Endodermal cell (in vitro differentiated cells): ENCODE measurements at regions not wholly inside any gene's neighbourhood (a gene's known extent, or its start where the extent isn't known, plus 50 kb on each side); places are given as distances from the start of the nearest gene placed in this dataset.

Source experiments
- DNase-seq: peaks from one replicate; pipeline ENCODE4 v3.0.0-alpha.2; 2017
- H3K27ac ChIP-seq: 2 replicates; pipeline ENCODE4 v1.5.1; 2013; ENCODE audit warnings: mild to moderate bottlenecking, low read depth, low read length, moderate library complexity
- H3K27me3 ChIP-seq: 2 replicates; pipeline ENCODE4 v1.6.1; 2013; ENCODE audit warnings: mild to moderate bottlenecking, low read length, moderate library complexity; ENCODE audit not compliant: insufficient read depth, control insufficient read depth, poor library complexity, severe bottlenecking
- H3K36me3 ChIP-seq: 2 replicates; pipeline ENCODE4 v1.7.0; 2013; ENCODE audit warnings: mild to moderate bottlenecking, low read length, moderate library complexity; ENCODE audit not compliant: control insufficient read depth, insufficient read depth
- H3K4me1 ChIP-seq: one replicate; pipeline ENCODE4 v1.7.0; 2013; ENCODE audit warnings: low read length; ENCODE audit not compliant: control insufficient read depth, insufficient read depth
- H3K4me3 ChIP-seq: 2 replicates; pipeline ENCODE4 v1.5.1; 2013; ENCODE audit warnings: mild to moderate bottlenecking, low read length, moderate library complexity
- H3K9ac ChIP-seq: 2 replicates; pipeline ENCODE4 v1.6.1; 2013; ENCODE audit warnings: mild to moderate bottlenecking, low read length, moderate library complexity; ENCODE audit not compliant: poor library complexity, severe bottlenecking; ENCODE audit errors: extremely low read depth
- H3K9me3 ChIP-seq: 2 replicates; pipeline ENCODE4 v1.6.1; 2013; ENCODE audit warnings: mild to moderate bottlenecking, low read length, moderate library complexity; ENCODE audit not compliant: control insufficient read depth
- H3K27ac Mint-ChIP-seq: 2 replicates; pipeline ENCODE4 v1.8.0; 2020; ENCODE audit warnings: mixed read lengths
- H3K27me3 Mint-ChIP-seq: 2 replicates; pipeline ENCODE4 v1.8.0; 2021; ENCODE audit warnings: mild to moderate bottlenecking, mixed read lengths; ENCODE audit not compliant: insufficient read depth
- H3K36me3 Mint-ChIP-seq: 2 replicates; pipeline ENCODE4 v1.8.0; 2020; ENCODE audit warnings: low read depth, mixed read lengths
- H3K4me1 Mint-ChIP-seq: 2 replicates; pipeline ENCODE4 v1.8.0; 2020; ENCODE audit warnings: mixed read lengths
- H3K4me3 Mint-ChIP-seq: 2 replicates; pipeline ENCODE4 v1.8.0; 2020; ENCODE audit warnings: mild to moderate bottlenecking, moderate library complexity, mixed read lengths
- H3K9me3 Mint-ChIP-seq: 2 replicates; pipeline ENCODE4 v1.8.0; 2020; ENCODE audit warnings: mild to moderate bottlenecking, mixed read lengths
- WGBS, 2 experiments: methylation state at CpG; one replicate each; pipeline versions ENCODE4 v1.1.5 to v1.1.7; 2013; ENCODE audit warnings: missing lambda C conversion rate in 2 of 2, mixed read lengths in 1 of 2; ENCODE audit not compliant: insufficient coverage in 1 of 2, insufficient read length in 1 of 2; 5-methylcytosine and 5-hydroxymethylcytosine counted together
- TF ChIP-seq, protein P1 (sequence below): fragments of 200-600 bp; sonication (generic); conservative IDR thresholded peaks from 2 replicates; pipeline ENCODE4 v1.5.0; 2021; ENCODE audit warnings: antibody characterized with exemption, mild to moderate bottlenecking

- H3K4me3 ChIP-seq = no peak overlapping the region
- H3K4me3 Mint-ChIP-seq = no peak overlapping the region
- no peaks in the 10 kb centered on the region for H3K27me3 ChIP-seq
- no peaks in the 10 kb centered on the region for H3K27me3 Mint-ChIP-seq
- H3K9me3 ChIP-seq = peaks cover 5% of the 10 kb centered on the region
- H3K27ac ChIP-seq = no peak overlapping the region
- DNase-seq = no peak
- WGBS, 2 experiments = 84 to 92% methylated on average over 2 to 10 of the region's 10 CpGs
- H3K4me1 ChIP-seq = peaks cover 4% of the 10 kb centered on the region
- H3K9ac ChIP-seq = no peak overlapping the region
- peaks cover 16% of the 10 kb centered on the region for H3K4me1 Mint-ChIP-seq
- H3K36me3 Mint-ChIP-seq = no peaks in the 10 kb centered on the region
- no peaks in the 10 kb centered on the region for H3K36me3 ChIP-seq
- H3K9me3 Mint-ChIP-seq = no peaks in the 10 kb centered on the region
- H3K27ac Mint-ChIP-seq = no peak overlapping the region
- TF ChIP-seq, protein P1, sequence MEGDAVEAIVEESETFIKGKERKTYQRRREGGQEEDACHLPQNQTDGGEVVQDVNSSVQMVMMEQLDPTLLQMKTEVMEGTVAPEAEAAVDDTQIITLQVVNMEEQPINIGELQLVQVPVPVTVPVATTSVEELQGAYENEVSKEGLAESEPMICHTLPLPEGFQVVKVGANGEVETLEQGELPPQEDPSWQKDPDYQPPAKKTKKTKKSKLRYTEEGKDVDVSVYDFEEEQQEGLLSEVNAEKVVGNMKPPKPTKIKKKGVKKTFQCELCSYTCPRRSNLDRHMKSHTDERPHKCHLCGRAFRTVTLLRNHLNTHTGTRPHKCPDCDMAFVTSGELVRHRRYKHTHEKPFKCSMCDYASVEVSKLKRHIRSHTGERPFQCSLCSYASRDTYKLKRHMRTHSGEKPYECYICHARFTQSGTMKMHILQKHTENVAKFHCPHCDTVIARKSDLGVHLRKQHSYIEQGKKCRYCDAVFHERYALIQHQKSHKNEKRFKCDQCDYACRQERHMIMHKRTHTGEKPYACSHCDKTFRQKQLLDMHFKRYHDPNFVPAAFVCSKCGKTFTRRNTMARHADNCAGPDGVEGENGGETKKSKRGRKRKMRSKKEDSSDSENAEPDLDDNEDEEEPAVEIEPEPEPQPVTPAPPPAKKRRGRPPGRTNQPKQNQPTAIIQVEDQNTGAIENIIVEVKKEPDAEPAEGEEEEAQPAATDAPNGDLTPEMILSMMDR = no peak
These were observed 206.0 kb upstream of the PREP start for GRCh38 chr6:105608711-105609374.

DNA sequence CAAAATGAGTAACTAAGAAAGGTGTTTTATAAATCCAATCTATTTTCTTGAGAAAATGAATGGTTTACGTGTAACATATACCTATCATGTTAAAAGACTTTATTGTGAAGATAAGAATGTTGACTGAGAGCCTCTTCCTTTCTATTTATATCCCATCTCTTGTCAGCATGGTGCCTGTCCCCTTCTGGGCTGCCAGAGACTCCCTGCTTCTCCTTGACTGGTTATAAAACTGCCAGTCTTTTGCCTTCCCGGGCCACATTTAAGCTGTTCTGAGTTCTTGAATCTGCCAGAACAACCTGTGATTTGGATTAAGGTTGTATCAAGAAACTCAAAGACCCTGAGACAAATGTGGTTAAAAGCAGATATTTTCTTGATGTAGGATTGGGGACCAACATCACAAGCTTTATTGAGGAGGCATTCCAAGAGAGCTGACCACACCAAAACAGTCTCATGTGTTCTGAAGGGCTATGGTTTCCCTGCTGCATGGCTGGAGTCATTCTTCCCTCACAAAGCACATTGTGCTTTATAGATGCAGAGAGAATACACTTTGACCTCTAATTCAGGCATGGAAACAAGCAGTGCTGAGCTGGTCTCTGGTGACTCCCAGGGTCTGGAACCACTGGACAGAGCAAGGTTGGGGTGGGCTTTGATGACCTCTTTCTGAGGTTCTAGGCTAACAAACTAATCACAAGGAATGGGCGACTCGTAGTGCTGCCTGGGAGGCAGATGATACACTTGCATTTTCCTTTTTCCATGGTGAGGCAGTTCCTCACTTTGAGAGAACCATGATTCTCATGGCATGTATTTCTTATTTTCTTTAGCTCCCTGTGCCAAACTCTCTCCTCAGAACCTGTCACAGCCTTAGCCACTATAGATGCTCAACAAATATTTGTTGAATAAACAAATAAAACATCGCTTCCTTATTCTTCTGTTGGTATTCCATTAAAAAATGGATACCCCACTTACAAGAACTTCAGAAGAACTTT lies 205.0 kb upstream of the PREP start:
- peaks cover 5% of the 10 kb centered on the region for H3K9me3 ChIP-seq
- no peak for DNase-seq
- H3K36me3 Mint-ChIP-seq = no peaks in the 10 kb centered on the region
- H3K36me3 ChIP-seq = no peaks in the 10 kb centered on the region
- no peaks in the 10 kb centered on the region for H3K9me3 Mint-ChIP-seq
- H3K9ac ChIP-seq = no peak overlapping the region
- TF ChIP-seq, protein P1 = no peak
- H3K4me3 Mint-ChIP-seq = no peak overlapping the region
- H3K27ac ChIP-seq = no peak overlapping the region
- H3K27me3 Mint-ChIP-seq = no peaks in the 10 kb centered on the region
- peaks cover 4% of the 10 kb centered on the region for H3K4me1 ChIP-seq
- H3K27me3 ChIP-seq = no peaks in the 10 kb centered on the region
- peaks cover 16% of the 10 kb centered on the region for H3K4me1 Mint-ChIP-seq
- WGBS, 2 experiments = 88 to 90% methylated on average over 3 to 4 of the region's 5 CpGs
- no peak overlapping the region for H3K4me3 ChIP-seq
- no peak overlapping the region for H3K27ac Mint-ChIP-seq

- Mint-ChIP-seq H3K9me3 (no peaks in the 10 kb centered on the region), H3K4me3 (no peak overlapping the region), H3K4me1 (peaks cover 16% of the 10 kb centered on the region), H3K36me3 (no peaks in the 10 kb centered on the region), H3K27ac (no peak overlapping the region), H3K27me3 (no peaks in the 10 kb centered on the region)
- H3K27me3 ChIP-seq = no peaks in the 10 kb centered on the region
- no peak overlapping the region for H3K4me3 ChIP-seq
- TF ChIP-seq, protein P1 = no peak
- no peak for DNase-seq
- no peak overlapping the region for H3K9ac ChIP-seq
- no peak overlapping the region for H3K27ac ChIP-seq
- H3K9me3 ChIP-seq = peaks cover 5% of the 10 kb centered on the region
- no peaks in the 10 kb centered on the region for H3K36me3 ChIP-seq
- peaks cover 4% of the 10 kb centered on the region for H3K4me1 ChIP-seq
- 97 to 100% methylated on average over 3 of the region's 3 CpGs for WGBS, 2 experiments
These were observed 204.1 kb upstream of the PREP start for GRCh38 chr6:105606831-105607463.
